Gastroesophageal sphincter (tissue), 4 donors: ENCODE measurements at regions not wholly inside any gene's neighbourhood (a gene's known extent, or its start where the extent isn't known, plus 50 kb on each side); places are given as distances from the start of the nearest gene placed in this dataset.

Source experiments
- ATAC-seq: fragments of 150-250 bp; one replicate; pipeline ENCODE4 v1.9.1; 2016; ENCODE audit warnings: mild to moderate bottlenecking, moderate library complexity
- H3K27ac ChIP-seq, 4 donors: fragments of 200-600 bp; sonication (generic) in 3 of 4; 1 replicate in 3 of 4; 2 replicates in 1 of 4; pipeline ENCODE4 v1.5.1; 2016 to 2019
- H3K27me3 ChIP-seq: fragments of 200-600 bp; sonication (generic); one replicate; pipeline ENCODE4 v1.5.1; 2019
- H3K36me3 ChIP-seq, 2 donors: fragments of 200-600 bp; sonication (generic); one replicate each; pipeline ENCODE4 v1.5.1; 2019; ENCODE audit warnings: control low read depth in 1 of 2
- H3K4me1 ChIP-seq, 3 donors: fragments of 200-600 bp; sonication (generic); 1 replicate in 2 of 3; 2 replicates in 1 of 3; pipeline ENCODE4 v1.5.1; 2016 to 2019; ENCODE audit warnings: control low read depth in 2 of 3
- H3K4me3 ChIP-seq, 2 donors: fragments of 200-600 bp; sonication (generic); one replicate each; pipeline ENCODE4 v1.5.1; 2019; ENCODE audit warnings: mild to moderate bottlenecking in 1 of 2, moderate library complexity in 1 of 2
- H3K9me3 ChIP-seq, 3 donors: fragments of 200-600 bp; sonication (generic); one replicate each; pipeline ENCODE4 v1.5.1; 2017 to 2019; ENCODE audit warnings: control low read depth in 2 of 3
- CTCF ChIP-seq, 4 experiments: fragments of 200-600 bp in 2 of 4; fragments of 450-650 bp in 2 of 4; sonication (generic) in 1 of 4; IDR thresholded peaks; one replicate each; pipeline ENCODE4 v1.5.1; 2017 to 2019; ENCODE audit warnings: antibody characterized with exemption in 4 of 4, mild to moderate bottlenecking in 2 of 4, moderate library complexity in 2 of 4
- EP300 ChIP-seq: sonication (generic); formaldehyde crosslinking; IDR thresholded peaks from one replicate; pipeline ENCODE4 v1.6.1; 2017; ENCODE audit warnings: antibody characterized with exemption, mild to moderate bottlenecking
- POLR2A ChIP-seq, 2 donors: fragments of 450-650 bp; IDR thresholded peaks; one replicate each; pipeline ENCODE4 v1.6.1; 2017; ENCODE audit warnings: antibody characterized with exemption in 2 of 2, mild to moderate bottlenecking in 2 of 2, moderate library complexity in 1 of 2
- POLR2AphosphoS5 ChIP-seq: sonication (generic); formaldehyde crosslinking; IDR thresholded peaks from one replicate; pipeline ENCODE4 v1.6.1; 2017; ENCODE audit warnings: antibody characterized with exemption
- WGBS, 2 donors: methylation state at CpG; one replicate each; pipeline ENCODE4 v1.1.5; 2018; ENCODE audit warnings: low coverage in 1 of 2; 5-methylcytosine and 5-hydroxymethylcytosine counted together

GRCh38 chr5:8070138-8070537 is 201.2 kb downstream of the MTRR start:
- Histone ChIP-seq H3K4me3 (no peak overlapping the region), H3K27me3 (no peaks in the 10 kb centered on the region), H3K9me3 (no peaks in the 10 kb centered on the region), H3K4me1 (no peaks in the 10 kb centered on the region), H3K36me3 (no peaks in the 10 kb centered on the region), H3K27ac (no peak overlapping the region)
- TF ChIP-seq POLR2AphosphoS5, result no peak
- TF ChIP-seq POLR2A (IDR thresholded peaks at IDR 0.05), result no peak
- TF ChIP-seq CTCF (IDR thresholded peaks at IDR 0.05), result no peak
- no peak for TF ChIP-seq EP300
- no peak for ATAC-seq
- 24 to 28% methylated on average over 3 of the region's 3 CpGs for WGBS, 2 donors

- no peak for ATAC-seq
These were observed 210.1 kb downstream of the MTRR start for GRCh38 chr5:8079056-8079455.

GRCh38 chr5:8081179-8081578 is 212.2 kb downstream of the MTRR start:
- H3K27me3 ChIP-seq, result peaks cover 9% of the 10 kb centered on the region
- 38 to 88% methylated on average over 2 to 4 of the region's 5 CpGs for WGBS, 2 donors
- no peaks in the 10 kb centered on the region for H3K9me3 ChIP-seq
- no peak for ATAC-seq
- H3K36me3 ChIP-seq, result no peaks in the 10 kb centered on the region
- no peaks in the 10 kb centered on the region for H3K4me1 ChIP-seq
- no peak overlapping the region for H3K27ac ChIP-seq
- no peak for TF ChIP-seq CTCF (IDR thresholded peaks at IDR 0.05)
- TF ChIP-seq POLR2AphosphoS5, result no peak
- TF ChIP-seq POLR2A (IDR thresholded peaks at IDR 0.05), result no peak
- TF ChIP-seq EP300, result no peak
- H3K4me3 ChIP-seq, result no peak overlapping the region

More at GRCh38 chr5:8079056-8079455, 210.1 kb downstream of the MTRR start:
- Histone ChIP-seq H3K27ac (no peak overlapping the region), H3K36me3 (no peaks in the 10 kb centered on the region), H3K9me3 (no peaks in the 10 kb centered on the region), H3K4me1 (no peaks in the 10 kb centered on the region), H3K27me3 (peaks cover 9% of the 10 kb centered on the region), H3K4me3 (no peak overlapping the region)
- WGBS, 2 donors, result 50 to 70% methylated on average over 3 to 4 of the region's 4 CpGs
- TF ChIP-seq CTCF (IDR thresholded peaks at IDR 0.05), result no peak
- TF ChIP-seq POLR2A (IDR thresholded peaks at IDR 0.05), result no peak
- no peak for TF ChIP-seq POLR2AphosphoS5
- no peak for TF ChIP-seq EP300

GRCh38 chr5:8093669-8094068 is 224.7 kb downstream of the MTRR start:
- H3K36me3 ChIP-seq, result no peaks in the 10 kb centered on the region
- 100% methylated on average over 2 of the region's 2 CpGs; no CpG with 5 or more reads in 1 of the 2 donors for WGBS, 2 donors
- H3K9me3 ChIP-seq, result no peaks in the 10 kb centered on the region
- ATAC-seq, result no peak
- no peak overlapping the region for H3K27ac ChIP-seq
- no peaks in the 10 kb centered on the region for H3K27me3 ChIP-seq
- TF ChIP-seq CTCF (IDR thresholded peaks at IDR 0.05) (no peak), EP300 (no peak), POLR2A (IDR thresholded peaks at IDR 0.05) (no peak), POLR2AphosphoS5 (no peak)
- no peaks in the 10 kb centered on the region for H3K4me1 ChIP-seq
- H3K4me3 ChIP-seq, result no peak overlapping the region

GRCh38 chr5:8094304-8094703 is 225.4 kb downstream of the MTRR start:
- WGBS, 2 donors, result 40 to 60% methylated on average over 1 to 3 of the region's 3 CpGs
- no peak for ATAC-seq
- Histone ChIP-seq H3K9me3 (no peaks in the 10 kb centered on the region), H3K4me3 (no peak overlapping the region), H3K36me3 (no peaks in the 10 kb centered on the region), H3K27ac (no peak overlapping the region), H3K27me3 (no peaks in the 10 kb centered on the region), H3K4me1 (no peaks in the 10 kb centered on the region)
- TF ChIP-seq POLR2A (IDR thresholded peaks at IDR 0.05) (no peak), POLR2AphosphoS5 (no peak), CTCF (IDR thresholded peaks at IDR 0.05) (no peak), EP300 (no peak)
